OCI-M2 (cell line): ENCODE measurements at regions not wholly inside any gene's neighbourhood (a gene's known extent, or its start where the extent isn't known, plus 50 kb on each side); places are given as distances from the start of the nearest gene placed in this dataset.
"Not testable (repeated sequence)": the region's sequence is repeated elsewhere in the genome, so short reads cannot be mapped to it uniquely, and the experiment has no call there.

ENCODE experiments used
- DNase-seq: peaks from one replicate; lab custom pipeline; 2025; ENCODE audit not compliant: unreplicated experiment; lab: John Stamatoyannopoulos, UW

DNA sequence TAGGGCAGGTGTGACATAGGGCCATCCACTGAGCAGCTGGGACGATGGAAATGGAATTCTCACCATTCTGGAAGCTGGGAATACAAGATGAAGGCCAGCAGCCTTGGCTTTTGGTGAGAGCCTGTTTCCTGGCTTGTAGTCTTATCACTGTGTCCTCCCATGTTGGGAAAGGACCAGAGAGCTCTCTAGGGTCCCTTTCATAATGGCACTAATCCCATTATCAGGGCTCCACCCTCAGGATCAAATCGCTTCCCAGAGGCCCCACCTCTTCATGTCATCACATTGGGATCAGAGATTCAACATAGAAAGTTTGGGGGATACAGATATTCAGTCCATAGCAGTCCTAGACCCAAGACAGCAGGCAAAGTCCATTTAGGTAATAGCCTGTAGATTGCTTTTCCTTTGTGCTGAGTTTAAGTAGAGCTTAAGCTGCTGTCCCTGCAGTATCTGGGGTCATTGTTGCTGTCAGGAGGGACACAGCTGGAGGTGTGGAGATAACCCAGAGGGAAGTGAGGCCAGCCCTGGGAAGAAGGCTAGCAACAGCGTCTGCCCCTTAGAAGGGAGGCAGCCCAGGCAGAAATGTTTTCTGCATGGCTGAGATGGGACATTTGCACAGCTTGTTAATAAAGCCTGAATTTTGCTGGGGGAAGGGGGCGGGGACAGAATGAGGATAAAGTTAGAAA, 136.5 kb upstream of the GPR12 start:
- no peak for DNase-seq

DNA sequence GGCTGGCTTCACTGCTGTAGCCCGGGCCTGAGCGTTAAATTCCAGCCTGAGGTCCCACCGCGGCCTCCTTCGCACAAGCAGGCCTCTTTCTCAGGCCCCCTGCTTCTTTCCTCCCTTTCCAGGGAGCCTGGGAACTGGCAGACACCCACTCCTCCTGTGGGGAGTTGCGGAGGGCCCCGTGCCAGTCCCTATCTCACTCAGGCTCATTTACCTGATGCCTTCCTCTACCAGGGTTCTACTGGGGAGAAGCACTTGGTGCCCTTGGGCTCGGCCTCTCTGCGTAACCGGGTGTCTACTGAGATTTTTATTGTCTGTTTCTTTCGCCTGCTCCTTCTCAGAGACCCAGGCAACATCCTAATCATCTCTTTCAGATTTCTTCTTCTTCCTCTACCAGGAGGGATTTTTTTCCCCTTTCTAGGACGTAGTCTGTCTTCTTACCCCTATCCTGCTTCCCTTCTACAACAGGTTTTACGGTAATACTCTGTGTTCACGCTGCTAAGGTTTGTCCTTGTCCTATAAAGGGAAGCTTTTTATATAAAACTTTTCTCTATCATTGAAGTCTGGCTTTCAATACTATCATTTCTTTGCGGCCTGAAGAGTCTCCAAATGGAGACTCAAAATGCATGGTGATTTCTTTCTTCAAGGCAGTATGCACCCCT, 135.4 kb upstream of the GPR12 start:
- no peak for DNase-seq

DNA sequence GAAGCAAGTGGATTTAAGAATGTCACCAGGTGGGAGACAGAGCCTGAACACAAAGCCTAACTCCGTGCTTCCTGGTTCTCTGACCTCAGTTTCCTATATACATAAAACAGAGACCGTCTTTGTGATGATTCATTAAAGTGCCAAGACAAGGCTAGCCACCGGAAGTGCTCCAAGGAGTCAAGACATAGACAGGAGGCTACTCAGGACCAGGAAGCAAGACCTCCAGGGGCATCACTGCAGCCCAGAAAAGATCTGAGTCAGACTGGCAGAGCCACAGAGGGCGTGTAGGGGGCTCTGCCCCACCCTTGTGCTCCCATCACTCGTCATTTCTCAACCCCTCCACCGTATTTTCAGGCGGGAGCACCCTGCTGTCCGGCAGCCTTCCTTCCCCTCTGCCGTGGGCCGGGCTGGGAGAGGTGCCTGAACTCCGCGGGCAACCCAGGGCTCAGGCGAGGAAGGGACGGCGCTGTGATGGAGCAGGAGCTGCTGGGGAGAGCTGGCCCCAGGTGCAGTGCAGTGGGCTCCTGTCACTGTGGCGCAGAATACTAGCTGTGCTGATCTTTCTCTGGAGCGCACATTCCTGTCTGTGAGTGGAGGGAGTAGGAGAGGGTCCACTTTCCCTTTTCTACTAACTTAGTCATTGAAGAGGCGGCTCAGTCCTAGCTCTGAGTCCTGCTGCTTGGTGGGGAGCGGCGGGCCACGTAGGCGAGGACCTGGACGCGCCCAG, 134.7 kb upstream of the GPR12 start:
- no peak for DNase-seq

DNA sequence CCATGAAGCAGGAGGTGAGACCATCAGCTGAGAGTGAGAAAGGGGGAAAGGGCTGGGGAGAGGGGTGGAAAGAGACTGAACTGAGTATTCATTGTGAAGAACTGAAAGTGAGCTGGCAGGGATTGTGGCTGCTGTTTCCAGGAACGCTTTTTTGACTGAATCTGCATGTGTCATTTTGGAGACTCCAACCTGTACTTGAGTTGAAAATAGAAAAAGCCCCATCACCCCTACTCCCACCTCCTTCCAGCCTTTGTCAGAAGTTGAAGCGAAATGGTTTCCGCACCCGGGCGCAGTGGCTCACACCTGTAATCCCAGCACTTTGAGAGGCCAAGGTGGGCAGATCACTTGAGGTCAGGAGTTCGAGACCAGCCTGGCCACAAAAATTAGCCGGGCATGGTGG, 128.0 kb upstream of the GPR12 start:
- DNase-seq, result no peak

DNA sequence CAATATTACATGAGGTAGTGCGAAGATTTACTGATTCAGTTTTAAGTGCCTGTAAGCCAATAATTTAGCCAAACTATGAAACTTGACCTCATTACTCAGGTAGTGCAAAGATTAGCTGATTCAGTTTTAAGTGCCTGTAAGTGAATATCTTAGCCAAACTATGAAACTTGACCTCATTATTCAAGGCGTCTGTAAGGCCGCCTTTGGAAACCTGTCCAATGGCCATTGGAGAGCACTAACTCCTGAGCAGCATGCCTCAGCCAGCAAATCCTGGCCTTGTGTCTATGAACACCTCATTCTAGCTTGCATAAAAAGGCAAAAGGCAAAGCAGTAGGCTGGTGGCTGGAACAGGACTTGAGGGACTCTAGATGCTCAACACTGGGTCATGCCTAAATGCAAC, 127.0 kb upstream of the GPR12 start:
- DNase-seq, result no peak

DNA sequence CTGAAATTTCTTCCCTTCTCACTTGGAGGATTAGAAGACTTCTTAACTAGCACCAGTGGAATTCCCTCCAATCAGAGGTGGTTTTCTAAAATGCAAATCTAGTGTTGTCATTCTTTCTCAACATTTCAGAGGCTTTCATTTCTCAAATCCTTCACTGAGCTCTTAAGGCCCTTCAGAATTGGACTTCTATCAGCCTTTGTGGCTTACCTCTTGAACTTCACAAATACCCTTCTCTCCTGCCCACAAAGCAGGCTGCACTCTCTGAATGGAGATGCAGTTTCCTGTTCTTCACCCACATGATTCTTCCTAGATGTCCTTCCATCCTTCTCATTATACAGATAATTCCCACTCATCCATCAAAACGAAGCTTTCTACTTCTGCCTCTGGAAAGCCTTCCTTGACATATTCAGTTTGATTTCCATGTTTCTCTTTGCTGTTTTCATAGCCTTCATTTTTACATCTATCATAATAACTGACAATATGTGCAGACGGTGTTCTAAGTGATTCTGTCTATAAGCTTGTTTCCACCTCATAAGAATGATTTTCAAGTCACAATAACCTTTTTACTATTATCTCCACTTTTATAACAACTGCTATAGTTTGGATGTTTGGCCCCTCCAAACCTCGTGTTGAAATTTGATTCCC, 123.1 kb upstream of the GPR12 start:
- no peak for DNase-seq

DNA sequence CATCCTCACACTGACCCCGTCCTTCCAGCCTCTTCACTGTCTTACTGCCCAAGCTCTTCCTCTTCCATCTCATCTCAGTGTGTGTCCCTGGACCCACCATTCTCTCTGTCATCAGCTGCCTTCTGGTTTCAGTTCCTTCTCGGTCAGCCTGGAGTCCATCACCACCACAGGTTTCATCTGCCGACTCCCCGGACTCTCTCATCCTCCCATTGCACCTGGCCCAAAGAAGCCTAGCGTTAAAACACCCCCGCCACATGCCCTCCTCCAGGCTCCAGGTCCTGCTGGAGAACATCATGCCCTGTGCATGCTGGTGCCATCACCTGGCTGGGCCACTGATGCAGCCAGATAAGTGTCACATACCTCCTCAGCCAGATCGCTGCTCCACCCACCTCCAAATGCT, 122.1 kb upstream of the GPR12 start:
- DNase-seq, result no peak

DNA sequence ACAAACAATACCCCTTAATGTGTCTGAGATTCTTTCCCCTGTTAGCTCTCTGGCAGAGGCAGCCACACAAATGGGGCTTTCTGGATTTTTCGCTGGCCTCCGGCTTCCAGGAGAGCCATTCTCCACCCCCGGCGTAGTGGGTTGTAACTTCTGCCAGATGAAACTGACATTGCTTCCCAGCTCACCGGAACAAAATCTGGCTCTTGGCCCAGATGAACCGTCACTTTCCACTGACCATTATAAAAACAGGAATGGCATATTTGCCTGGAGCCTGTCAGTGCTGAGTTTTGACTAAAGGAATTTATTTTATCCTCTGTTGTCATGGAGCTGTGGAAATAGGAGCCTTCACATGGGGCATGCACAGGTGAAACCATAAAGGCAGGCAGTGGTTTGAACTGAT, 120.6 kb upstream of the GPR12 start:
- DNase-seq, result no peak

DNA sequence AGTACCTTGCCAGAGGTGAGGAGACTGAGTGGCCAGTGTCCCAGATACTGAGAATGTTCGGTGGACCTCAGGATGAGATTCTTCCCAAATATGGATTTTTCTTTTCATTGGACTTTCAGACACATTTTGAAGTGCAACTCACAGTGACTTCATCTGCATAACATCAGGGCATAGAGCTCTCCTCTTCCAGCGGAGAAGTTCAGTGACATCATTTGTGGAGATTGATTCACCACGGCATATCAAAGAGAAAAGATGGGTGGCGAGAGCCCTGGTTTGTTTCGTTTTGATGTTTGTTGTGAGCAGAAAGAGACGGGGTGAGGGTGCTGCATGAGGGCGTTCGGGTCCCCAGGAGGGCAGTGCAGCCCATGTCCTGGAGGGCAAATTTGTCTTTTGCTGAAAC, 120.1 kb upstream of the GPR12 start:
- DNase-seq, result no peak

DNA sequence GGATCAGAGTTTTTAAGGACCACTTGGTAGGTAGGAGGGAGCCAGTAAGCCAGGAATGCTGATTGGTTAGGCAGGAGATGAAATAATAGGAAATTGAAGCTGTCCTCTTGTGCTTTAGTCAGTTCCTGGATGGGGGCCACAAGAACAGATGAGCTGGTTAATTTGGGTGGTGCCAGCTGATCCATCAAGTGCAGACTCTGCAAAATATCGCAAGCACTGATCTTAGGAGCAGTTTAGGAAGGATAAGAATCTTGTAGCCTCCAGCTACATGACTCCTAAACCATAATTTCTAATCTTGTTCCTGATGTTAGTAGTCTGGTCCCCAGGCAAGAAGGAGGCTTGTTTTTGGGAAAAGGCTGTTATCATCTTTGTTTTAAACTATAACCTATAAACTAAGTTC, 117.9 kb upstream of the GPR12 start:
- DNase-seq, result no peak

DNA sequence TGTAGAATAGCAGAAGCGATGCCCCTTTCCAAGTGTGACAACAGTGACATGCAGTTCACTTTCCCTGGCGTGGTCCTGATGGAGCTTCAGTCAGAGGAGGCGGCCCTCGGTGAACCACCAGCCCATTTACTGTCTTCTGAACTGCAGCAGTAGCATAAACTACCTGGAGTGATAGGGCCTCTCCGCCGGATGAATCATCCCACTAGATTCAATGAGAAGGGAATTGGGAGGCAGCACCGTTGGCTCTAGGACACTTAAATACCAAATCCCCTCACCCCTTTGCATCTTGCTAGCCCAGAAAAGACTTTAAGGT, 112.8 kb upstream of the GPR12 start:
- no peak for DNase-seq

DNA sequence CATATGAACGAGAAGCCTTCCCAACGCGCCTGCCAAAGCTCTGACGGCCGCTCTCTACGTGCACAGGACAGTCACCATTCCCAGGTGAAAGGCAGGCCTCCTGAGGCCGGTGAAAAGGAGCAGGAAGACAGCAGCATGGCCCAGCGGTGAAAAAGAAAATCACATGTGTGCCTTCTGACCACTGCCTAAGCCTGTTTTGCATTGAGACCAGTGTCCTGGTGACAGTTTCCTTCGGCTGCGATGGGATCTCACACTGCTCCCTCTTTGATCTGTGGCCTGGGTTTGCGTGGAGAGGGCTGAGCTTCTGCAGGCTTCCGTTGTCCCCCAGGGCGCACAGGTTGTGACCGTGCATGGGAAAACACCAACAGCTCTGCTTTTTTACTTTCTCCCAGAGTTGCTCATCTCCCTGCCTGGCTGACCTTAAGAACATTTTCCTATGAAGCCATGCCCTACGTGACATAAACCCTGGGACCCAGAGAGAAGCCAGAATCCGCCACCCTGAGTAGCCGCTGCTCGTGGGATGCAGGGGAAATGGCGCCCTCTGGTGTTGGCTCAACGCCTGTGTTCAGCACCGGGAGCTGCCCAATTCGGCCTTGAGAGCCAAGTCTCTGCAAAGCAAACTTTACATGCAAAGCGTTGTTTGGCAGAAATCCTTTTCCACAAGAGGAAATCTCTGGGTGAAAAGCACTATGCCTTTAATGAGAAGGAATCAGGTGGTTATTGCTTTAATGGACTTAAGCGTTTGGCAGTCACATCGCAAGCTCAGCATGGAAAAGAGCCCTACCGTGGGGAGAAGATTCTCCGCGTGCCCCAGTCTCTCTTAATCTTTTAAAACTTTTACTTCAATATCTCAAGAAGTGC, 112.2 kb upstream of the GPR12 start:
- DNase-seq, result no peak

DNA sequence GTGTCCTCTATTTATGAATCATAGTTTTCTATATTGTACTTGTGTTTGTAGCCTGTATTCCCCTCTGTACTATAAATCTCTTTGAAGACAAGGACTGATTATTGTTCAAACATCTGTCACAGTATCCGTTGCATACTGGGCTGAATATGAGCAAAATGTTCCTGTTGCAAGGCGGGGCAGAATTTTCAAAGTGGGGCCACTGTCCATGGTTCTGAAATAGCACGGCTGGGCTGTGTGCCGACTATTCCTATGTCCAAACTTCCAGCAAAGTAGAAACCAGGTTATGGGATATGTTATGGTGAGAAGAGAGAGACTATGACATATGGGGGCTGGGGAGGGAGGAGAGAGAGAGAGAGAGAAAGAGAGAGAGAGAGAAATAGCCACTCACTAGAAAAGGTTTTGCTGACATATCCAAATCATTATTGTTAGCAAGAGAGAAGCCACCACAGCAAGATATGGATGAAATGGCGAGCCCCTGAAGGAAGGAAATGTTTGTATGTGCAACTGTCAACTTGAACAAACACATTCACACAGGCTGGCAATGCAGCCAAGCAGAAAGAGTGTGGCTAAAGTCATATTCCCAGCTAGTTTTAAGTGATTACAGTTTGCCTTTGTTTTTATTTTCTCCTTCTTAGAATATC, 107.0 kb upstream of the GPR12 start:
- no peak for DNase-seq

DNA sequence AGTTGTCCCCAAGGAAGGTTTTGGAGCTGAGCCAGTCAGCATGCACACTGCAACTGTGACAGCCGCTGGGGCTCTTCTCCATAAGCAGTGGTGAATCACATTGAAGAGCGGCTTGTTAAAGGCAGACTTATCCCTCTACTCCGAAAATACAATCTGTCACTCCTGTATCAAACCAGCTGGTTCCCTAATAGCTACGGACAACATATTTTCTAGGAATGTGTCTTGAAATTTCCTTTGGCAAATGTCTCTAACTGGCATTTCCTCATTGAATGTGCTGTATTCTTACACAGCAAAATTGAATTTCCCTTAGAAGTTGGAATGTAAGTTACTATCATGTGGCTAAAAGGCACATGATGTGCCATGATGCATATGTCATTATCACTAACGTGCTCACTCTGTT, 104.0 kb upstream of the GPR12 start:
- no peak for DNase-seq

DNA sequence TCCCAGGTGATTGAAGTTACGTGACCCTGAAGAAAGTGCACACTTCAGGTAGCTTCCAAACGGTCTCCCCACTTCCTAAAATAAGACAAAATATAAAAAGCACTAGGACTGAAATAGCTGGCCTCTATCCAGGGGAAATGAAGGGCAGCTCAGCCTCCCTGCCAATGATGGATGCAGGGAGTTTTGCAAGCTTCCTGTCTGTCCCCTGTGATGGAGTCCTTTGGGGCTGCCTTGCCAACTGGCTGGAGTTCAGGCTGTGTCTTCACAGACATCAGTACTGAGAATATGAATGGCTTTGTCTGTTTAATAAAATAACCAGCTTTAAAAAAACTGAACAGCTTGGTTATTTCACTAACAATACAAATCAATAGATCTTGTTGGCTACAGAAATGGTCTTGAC, 101.4 kb upstream of the GPR12 start:
- DNase-seq, result no peak

DNA sequence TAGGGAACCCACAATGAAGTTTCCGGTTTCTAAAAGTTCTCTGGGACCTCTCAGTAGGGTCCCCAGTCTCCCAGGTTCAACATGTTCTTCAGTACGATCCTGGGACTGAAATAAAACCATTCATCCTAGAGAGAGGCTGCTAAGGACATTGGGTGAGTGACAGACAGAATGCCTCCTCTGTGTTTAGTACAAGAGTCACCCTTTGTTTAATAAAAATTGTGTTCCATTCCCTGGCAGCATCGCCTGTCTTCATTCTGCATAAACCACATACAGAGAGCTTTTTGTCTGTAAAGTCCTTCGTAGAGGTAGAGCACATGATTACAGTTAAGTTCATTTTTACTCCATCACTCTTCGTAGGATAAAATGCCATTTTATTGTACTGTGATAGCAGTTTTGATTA, 95.3 kb upstream of the GPR12 start:
- DNase-seq, result no peak

DNA sequence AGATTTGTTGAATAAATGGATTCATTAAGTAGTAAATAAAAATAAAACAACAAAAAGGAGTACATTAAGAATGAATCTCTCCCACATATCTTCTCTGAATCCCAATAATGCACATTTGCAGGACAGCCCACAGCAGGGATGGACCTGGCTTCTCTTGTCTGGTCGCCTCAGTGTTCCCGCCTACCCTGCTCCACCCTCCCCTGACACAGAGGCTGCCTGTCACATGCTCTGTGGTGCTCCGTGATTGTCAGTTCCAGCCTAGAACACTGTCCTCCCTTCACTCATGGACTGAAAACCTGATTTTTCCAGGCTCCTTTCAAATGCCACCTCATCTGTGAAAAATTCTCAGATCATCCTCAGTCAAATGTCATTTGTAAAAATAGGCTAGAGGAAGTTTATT, 94.5 kb upstream of the GPR12 start:
- DNase-seq, result no peak

DNA sequence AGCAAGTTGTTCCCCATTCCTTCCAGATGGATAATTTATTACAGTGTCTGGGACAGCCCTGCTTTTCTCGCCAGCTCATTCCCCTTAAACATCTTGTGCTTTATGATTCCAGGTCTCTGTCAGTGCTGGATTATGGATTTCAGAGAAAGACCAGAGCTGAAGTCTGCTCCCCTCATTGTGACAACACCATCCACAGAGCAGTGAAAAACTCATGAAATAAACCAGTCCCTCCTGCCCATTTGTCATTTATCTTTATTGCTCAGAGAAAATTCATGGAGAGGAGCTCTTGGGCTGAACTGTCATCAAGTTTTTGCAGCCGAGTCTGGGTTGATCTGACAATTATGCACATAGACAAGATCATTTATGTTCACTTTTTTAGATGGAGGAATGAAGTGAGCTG, 92.7 kb upstream of the GPR12 start:
- DNase-seq, result no peak

DNA sequence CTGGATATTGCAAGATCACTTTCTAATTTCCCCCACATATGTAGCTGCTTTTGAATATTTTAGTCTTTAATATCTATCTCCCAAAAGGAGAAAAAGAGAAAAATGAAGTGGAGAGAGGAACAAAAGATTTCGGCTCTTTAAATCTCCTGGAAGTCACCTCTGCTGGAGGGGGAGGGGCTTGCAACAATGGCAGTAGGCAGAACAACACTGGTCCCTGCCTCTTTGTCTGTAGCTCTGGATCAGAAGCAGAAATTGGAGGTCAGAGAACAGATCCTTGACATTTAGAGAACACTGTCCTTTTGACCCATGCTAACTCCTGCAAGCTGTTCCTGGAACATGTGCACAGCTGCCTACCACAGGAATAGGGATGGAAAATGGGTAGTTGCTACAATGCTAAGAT, 86.7 kb upstream of the GPR12 start:
- no peak for DNase-seq

DNA sequence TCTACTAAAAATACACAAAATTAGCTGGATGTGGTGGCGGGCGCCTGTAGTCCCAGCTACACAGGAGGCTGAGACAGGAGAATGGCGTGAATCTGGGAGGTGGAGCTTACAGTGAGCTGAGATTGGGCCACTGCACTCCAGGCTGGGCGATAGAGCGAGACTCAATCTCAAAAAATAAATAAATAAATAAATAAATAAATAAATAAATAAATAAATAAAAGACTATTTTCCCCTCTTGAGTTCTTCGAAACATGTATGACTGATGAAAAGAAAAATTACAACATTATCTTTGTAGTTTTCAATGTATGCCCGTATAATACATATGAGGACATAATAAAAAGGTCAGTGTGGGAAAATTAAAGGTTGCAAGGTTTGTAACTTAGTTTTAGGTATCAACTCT, 84.5 kb upstream of the GPR12 start:
- DNase-seq, result not testable (repeated sequence)

DNA sequence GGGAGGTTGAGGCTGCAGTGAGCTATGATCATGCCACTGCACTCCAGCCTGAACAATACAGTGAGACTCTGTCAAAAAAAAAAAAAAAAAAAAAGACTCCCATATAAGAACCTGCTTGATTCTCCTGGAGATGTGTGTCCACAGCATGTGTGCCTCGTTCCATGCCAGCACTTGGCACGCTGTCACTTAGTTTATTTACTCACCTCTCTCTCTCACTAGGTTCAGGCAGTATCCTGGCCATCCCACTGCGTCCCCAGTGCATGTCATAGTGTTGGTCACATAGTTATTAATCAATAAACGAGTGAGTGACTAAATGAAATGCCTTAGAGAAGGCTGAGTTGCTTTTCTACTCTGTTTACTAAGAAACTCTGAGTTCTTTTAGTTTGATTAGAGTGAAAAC, 79.1 kb upstream of the GPR12 start:
- DNase-seq, result no peak
